HL-60 (cell line): ENCODE measurements at regions not wholly inside any gene's neighbourhood (a gene's known extent, or its start where the extent isn't known, plus 50 kb on each side); places are given as distances from the start of the nearest gene placed in this dataset.

Experiments used
- DNase-seq, 2 experiments: peaks; one replicate each; pipeline ENCODE4 v3.0.0-alpha.2; 2010 to 2020; ENCODE audit warnings: low read depth in 1 of 2, low spot score in 1 of 2
- H3K27ac ChIP-seq: fragments of 250-450 bp; sonication (Bioruptor Pico); replicated peaks from 2 replicates; pipeline ENCODE4 v1.5.1; 2020; ENCODE audit warnings: mild to moderate bottlenecking, moderate library complexity
- H3K27me3 ChIP-seq: fragments of 250-450 bp; sonication (Bioruptor Pico); 2 replicates; pipeline ENCODE4 v1.5.1; 2021; ENCODE audit warnings: mild to moderate bottlenecking, moderate library complexity; ENCODE audit not compliant: insufficient read depth, poor library complexity, severe bottlenecking
- H3K4me3 ChIP-seq: replicated peaks from 2 replicates; pipeline ENCODE4 v1.5.1; 2011; ENCODE audit warnings: mild to moderate bottlenecking, control low read depth, low read length; ENCODE audit not compliant: insufficient read depth
- GABPA ChIP-seq: IDR thresholded peaks from 2 replicates; pipeline ENCODE4 v1.6.1; 2012; ENCODE audit warnings: low read depth
- POLR2AphosphoS5 ChIP-seq: IDR thresholded peaks from 2 replicates; pipeline ENCODE4 v1.6.1; 2012; ENCODE audit warnings: low read depth
- SPI1 ChIP-seq: IDR thresholded peaks from 2 replicates; pipeline ENCODE4 v1.6.1; 2012; ENCODE audit warnings: low read depth, mild to moderate bottlenecking, borderline replicate concordance
- TF ChIP-seq, protein P1 (sequence below): IDR thresholded peaks from one replicate; pipeline ENCODE4 v1.5.1; 2011; ENCODE audit warnings: low read length, control low read depth, inconsistent platforms; ENCODE audit not compliant: insufficient read depth
- TF ChIP-seq, protein P2 (sequence below): IDR thresholded peaks from 2 replicates; pipeline ENCODE4 v1.6.1; 2012; ENCODE audit warnings: low read depth; ENCODE audit not compliant: insufficient replicate concordance

DNA sequence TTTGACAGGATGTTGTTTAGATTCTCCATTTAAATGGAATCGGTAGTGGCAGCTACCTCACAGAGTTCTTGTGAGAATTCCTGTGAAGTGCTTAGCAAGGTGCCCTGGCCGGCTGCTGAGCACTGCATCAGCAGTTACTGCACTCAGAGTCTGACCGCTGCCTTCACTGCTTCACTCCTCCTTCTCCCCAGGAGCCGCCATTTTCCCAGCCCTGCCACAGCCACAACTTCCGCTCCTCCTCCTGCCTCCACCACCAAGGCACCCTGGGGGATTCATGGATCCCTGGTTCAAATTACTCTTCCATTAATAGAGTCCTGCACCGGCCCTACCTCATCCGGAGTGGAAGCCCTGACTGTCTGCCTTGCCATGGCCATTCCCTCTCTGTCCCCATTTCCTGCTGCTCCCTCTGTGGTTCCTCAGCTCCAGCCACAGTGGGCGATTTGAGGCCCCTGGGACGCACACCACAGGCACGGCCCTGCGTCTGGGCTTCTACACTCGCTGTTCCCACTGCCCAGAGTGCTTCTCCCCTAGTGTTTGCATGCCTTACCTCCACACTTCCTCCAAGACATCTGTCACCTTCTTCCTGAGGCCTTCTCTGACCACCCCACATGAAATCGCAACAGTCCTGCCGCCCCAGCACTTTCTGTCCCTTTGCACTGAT, 210.3 kb downstream of the IPO8 start:
- H3K27me3 ChIP-seq = no peaks in the 10 kb centered on the region
- H3K27ac ChIP-seq = no peak overlapping the region
- H3K4me3 ChIP-seq = no peak overlapping the region
- TF ChIP-seq SPI1 (no peak), GABPA (no peak), POLR2AphosphoS5 (no peak)
- TF ChIP-seq, protein P1, sequence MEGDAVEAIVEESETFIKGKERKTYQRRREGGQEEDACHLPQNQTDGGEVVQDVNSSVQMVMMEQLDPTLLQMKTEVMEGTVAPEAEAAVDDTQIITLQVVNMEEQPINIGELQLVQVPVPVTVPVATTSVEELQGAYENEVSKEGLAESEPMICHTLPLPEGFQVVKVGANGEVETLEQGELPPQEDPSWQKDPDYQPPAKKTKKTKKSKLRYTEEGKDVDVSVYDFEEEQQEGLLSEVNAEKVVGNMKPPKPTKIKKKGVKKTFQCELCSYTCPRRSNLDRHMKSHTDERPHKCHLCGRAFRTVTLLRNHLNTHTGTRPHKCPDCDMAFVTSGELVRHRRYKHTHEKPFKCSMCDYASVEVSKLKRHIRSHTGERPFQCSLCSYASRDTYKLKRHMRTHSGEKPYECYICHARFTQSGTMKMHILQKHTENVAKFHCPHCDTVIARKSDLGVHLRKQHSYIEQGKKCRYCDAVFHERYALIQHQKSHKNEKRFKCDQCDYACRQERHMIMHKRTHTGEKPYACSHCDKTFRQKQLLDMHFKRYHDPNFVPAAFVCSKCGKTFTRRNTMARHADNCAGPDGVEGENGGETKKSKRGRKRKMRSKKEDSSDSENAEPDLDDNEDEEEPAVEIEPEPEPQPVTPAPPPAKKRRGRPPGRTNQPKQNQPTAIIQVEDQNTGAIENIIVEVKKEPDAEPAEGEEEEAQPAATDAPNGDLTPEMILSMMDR = no peak
- TF ChIP-seq, protein P2, sequence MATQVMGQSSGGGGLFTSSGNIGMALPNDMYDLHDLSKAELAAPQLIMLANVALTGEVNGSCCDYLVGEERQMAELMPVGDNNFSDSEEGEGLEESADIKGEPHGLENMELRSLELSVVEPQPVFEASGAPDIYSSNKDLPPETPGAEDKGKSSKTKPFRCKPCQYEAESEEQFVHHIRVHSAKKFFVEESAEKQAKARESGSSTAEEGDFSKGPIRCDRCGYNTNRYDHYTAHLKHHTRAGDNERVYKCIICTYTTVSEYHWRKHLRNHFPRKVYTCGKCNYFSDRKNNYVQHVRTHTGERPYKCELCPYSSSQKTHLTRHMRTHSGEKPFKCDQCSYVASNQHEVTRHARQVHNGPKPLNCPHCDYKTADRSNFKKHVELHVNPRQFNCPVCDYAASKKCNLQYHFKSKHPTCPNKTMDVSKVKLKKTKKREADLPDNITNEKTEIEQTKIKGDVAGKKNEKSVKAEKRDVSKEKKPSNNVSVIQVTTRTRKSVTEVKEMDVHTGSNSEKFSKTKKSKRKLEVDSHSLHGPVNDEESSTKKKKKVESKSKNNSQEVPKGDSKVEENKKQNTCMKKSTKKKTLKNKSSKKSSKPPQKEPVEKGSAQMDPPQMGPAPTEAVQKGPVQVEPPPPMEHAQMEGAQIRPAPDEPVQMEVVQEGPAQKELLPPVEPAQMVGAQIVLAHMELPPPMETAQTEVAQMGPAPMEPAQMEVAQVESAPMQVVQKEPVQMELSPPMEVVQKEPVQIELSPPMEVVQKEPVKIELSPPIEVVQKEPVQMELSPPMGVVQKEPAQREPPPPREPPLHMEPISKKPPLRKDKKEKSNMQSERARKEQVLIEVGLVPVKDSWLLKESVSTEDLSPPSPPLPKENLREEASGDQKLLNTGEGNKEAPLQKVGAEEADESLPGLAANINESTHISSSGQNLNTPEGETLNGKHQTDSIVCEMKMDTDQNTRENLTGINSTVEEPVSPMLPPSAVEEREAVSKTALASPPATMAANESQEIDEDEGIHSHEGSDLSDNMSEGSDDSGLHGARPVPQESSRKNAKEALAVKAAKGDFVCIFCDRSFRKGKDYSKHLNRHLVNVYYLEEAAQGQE = no peak
- no peak for DNase-seq

DNA sequence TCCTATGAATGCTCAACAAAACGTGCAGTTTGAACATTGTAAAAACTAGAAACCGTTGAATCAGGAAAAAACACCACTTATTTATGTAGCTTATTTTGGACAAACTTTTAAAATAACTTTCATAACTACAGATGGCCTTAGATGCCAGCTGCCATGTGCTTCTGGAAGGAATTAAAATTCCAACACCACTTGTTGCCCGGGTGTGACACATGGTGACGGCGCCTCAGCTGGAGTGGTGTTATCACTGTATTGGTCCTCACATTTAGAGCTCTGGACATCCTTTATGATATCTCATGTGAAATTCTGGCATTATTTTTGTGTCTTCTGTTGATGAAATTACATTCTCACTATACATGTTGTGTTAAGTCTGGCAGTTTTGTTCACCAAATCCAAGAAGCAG, 211.0 kb downstream of the IPO8 start:
- Histone ChIP-seq H3K27me3 (no peaks in the 10 kb centered on the region), H3K4me3 (no peak overlapping the region), H3K27ac (no peak overlapping the region)
- DNase-seq = no peak
- TF ChIP-seq SPI1 = no peak
- no peak for TF ChIP-seq POLR2AphosphoS5
- TF ChIP-seq, protein P2 = no peak
- TF ChIP-seq, protein P1 = no peak
- TF ChIP-seq GABPA = no peak

DNA sequence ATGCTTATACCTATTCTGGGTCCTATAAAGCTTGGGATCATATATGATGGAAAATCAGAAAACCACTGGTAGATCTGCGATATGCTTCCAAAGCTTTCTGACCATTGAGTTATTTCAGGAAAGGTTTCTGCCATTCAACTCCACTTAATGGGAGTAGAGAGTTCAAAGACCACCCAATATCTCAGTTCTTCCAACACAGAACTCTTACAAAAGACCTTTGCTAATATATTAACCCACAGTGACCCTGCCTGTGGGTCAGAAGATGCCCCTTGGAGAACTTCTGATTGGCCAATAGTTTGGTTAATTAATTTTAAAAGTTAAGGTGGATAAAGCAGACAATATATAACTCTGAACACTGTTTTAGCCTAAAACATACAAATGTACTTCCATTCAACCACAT, 213.0 kb downstream of the IPO8 start:
- TF ChIP-seq SPI1 (no peak), GABPA (no peak), POLR2AphosphoS5 (no peak)
- TF ChIP-seq, protein P1 = no peak
- TF ChIP-seq, protein P2 = no peak
- Histone ChIP-seq H3K4me3 (no peak overlapping the region), H3K27ac (no peak overlapping the region), H3K27me3 (no peaks in the 10 kb centered on the region)
- no peak for DNase-seq
